Right lobe of liver (tissue), 6 donors: ENCODE measurements at regions not wholly inside any gene's neighbourhood (a gene's known extent, or its start where the extent isn't known, plus 50 kb on each side); places are given as distances from the start of the nearest gene placed in this dataset.
"Not testable (repeated sequence)": the region's sequence is repeated elsewhere in the genome, so short reads cannot be mapped to it uniquely, and the experiment has no call there.

Source experiments
- ATAC-seq, 4 donors: fragments of 200-7000 bp; cut with Tn5 transposase; one replicate each; pipeline ENCODE4 v1.9.1; 2020; ENCODE audit warnings: mild to moderate bottlenecking in 4 of 4, moderate library complexity in 4 of 4
- DNase-seq, 3 donors: peaks; one replicate each; pipeline ENCODE4 v3.0.0-alpha.2; 2020
- H3K27ac ChIP-seq, 3 donors: fragments of 200-600 bp; one replicate each; pipeline ENCODE4 v1.8.0; 2022
- H3K27me3 ChIP-seq, 2 donors: fragments of 200-600 bp; one replicate each; pipeline ENCODE4 v1.8.0; 2022
- H3K36me3 ChIP-seq, 4 donors: fragments of 200-600 bp; sonication (generic) in 1 of 4; one replicate each; pipeline versions ENCODE4 v1.5.1 to v1.8.0; 2017 to 2022; ENCODE audit warnings: control low read depth in 1 of 4
- H3K4me1 ChIP-seq, 4 donors: fragments of 200-600 bp; sonication (generic) in 1 of 4; one replicate each; pipeline versions ENCODE4 v1.5.1 to v1.8.0; 2017 to 2022; ENCODE audit warnings: control low read depth in 1 of 4
- H3K4me3 ChIP-seq, 3 donors: fragments of 200-600 bp; one replicate each; pipeline ENCODE4 v1.8.0; 2022
- H3K9me3 ChIP-seq, 4 donors: fragments of 200-600 bp; sonication (generic) in 1 of 4; one replicate each; pipeline versions ENCODE4 v1.5.1 to v1.8.0; 2017 to 2022; ENCODE audit warnings: control low read depth in 1 of 4
- CTCF ChIP-seq, 4 donors: fragments of 200-600 bp in 3 of 4; fragments of 450-650 bp in 1 of 4; IDR thresholded peaks; one replicate each; pipeline versions ENCODE4 v1.5.1 to v1.8.0; 2016 to 2022; ENCODE audit warnings: antibody characterized with exemption in 4 of 4, mild to moderate bottlenecking in 2 of 4
- POLR2A ChIP-seq: fragments of 450-650 bp; IDR thresholded peaks from one replicate; pipeline ENCODE4 v1.6.1; 2017; ENCODE audit warnings: antibody characterized with exemption, mild to moderate bottlenecking
- WGBS: methylation state at CpG from one replicate; pipeline ENCODE4 v1.1.6; 2018; ENCODE audit warnings: low coverage, low lambda C conversion rate; ENCODE audit not compliant: insufficient coverage; ENCODE audit errors: missing lambda C conversion rate; 5-methylcytosine and 5-hydroxymethylcytosine counted together
- intact Hi-C, 2 donors: fragments of 100-400 bp; cut with DNase I; formaldehyde crosslinking; loops; one replicate each; pipeline versions ENCODE4 v1.11.2 to v1.14.1; 2022
- donor health status: DM: no; HTN: yes; CAD: no.
- donor health status: DM: no; HTN: no; CAD: no.
- donor health status: DM: no; HTN: no; CAD: no.
- donor health status: DM: no; HTN: yes; CAD: no.
- donor health status: DM: no; HTN: yes; CAD: no.

GRCh38 chr4:164596318-164596878, 157.5 kb upstream of the SMIM31 start:
- no peaks in the 10 kb centered on the region for H3K27me3 ChIP-seq
- H3K4me1 ChIP-seq, result no peaks in the 10 kb centered on the region
- H3K9me3 ChIP-seq, result no peaks in the 10 kb centered on the region
- DNase-seq (no peak), ATAC-seq (no peak)
- H3K27ac ChIP-seq, result no peak overlapping the region
- no peak overlapping the region for H3K4me3 ChIP-seq
- no peaks in the 10 kb centered on the region for H3K36me3 ChIP-seq
- no peak for TF ChIP-seq POLR2A
- TF ChIP-seq CTCF (IDR thresholded peaks at IDR 0.05), result no peak
- intact Hi-C loops, result no loop called here
- 67% methylated on average over 16 of the region's 17 CpGs for WGBS

DNA sequence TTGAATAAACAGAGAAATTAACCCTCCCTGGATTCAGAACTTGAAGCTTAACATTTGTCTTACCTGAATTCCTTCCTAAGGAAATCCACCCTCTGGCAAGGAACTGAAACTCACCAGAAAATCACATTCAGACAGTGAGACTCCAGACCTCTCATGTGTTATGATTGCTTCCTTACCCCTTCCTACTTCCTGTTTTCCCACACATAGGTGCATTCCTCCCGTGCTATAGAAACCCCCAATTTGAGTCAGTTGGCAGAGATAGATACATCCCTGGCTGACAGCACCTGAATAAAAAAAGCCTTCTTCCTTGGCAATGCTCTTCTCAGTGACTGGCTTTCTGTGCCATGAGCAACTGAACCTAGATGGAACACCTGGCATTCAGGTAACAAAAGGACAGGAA, 157.0 kb upstream of the SMIM31 start:
- WGBS, result 7% methylated on average over 1 of the region's 1 CpG
- no peak for DNase-seq
- H3K27me3 ChIP-seq, result no peaks in the 10 kb centered on the region
- no peaks in the 10 kb centered on the region for H3K36me3 ChIP-seq
- intact Hi-C loops, result no loop called here
- no peaks in the 10 kb centered on the region for H3K4me1 ChIP-seq
- no peak overlapping the region for H3K27ac ChIP-seq
- H3K9me3 ChIP-seq, result no peaks in the 10 kb centered on the region
- ATAC-seq, result no peak
- TF ChIP-seq POLR2A (no peak), CTCF (IDR thresholded peaks at IDR 0.05) (no peak)
- H3K4me3 ChIP-seq, result no peak overlapping the region

GRCh38 chr4:164601653-164602052, 152.3 kb upstream of the SMIM31 start:
- ATAC-seq (no peak), DNase-seq (no peak)
- Histone ChIP-seq H3K36me3 (no peaks in the 10 kb centered on the region), H3K4me3 (no peak overlapping the region), H3K27ac (no peak overlapping the region), H3K4me1 (no peaks in the 10 kb centered on the region), H3K9me3 (no peaks in the 10 kb centered on the region), H3K27me3 (no peaks in the 10 kb centered on the region)
- WGBS, result 23% methylated on average over 1 of the region's 1 CpG
- intact Hi-C loops, result no loop called here
- TF ChIP-seq POLR2A, result no peak
- TF ChIP-seq CTCF (IDR thresholded peaks at IDR 0.05), result no peak

DNA sequence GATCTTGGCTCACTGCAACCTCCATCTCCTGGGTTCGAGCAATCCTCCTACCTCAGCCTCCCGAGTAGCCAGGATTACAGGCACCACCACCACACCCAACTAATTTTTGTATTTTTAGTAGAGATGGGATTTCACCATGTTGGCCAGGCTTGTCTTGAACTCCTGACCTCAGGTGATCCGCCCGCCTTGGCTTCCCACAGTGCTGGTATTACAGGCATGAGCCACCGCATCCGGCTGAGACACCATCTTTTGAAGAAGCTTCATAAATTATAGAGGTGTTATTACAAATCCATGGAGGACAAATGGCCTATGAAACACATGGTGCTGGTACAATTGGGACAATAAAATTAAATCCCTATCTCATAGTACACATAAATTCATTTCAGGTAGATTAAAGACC, 148.1 kb upstream of the SMIM31 start:
- intact Hi-C loops, H3K27ac ChIP-seq, H3K27me3 ChIP-seq, H3K4me3 ChIP-seq, ATAC-seq, H3K9me3 ChIP-seq, H3K36me3 ChIP-seq, DNase-seq, H3K4me1 ChIP-seq: not testable (repeated sequence)
- 60% methylated on average over 6 of the region's 6 CpGs for WGBS

DNA sequence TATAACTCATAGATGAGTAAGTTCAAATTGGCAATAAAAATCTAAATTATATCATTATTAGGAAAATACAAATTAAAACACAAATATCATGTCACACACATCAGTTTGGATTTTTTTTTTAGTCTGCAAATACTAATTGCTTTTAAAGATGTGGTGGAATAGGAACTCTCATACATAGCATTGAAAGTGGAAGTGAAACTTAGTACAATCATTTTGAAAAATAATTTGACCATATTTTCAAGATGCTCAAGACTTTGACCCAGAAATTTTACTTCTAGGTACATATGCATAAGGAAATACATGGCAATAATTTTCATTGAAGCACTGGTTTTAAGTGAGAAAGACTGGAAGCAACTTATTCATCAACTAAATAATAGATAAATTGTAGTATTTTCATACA, 147.5 kb upstream of the SMIM31 start:
- TF ChIP-seq CTCF (IDR thresholded peaks at IDR 0.05) (no peak), POLR2A (no peak)
- ATAC-seq (no peak), DNase-seq (no peak)
- no peaks in the 10 kb centered on the region for H3K9me3 ChIP-seq
- H3K27me3 ChIP-seq, result no peaks in the 10 kb centered on the region
- intact Hi-C loops, result no loop called here
- H3K36me3 ChIP-seq, result no peaks in the 10 kb centered on the region
- no peak overlapping the region for H3K4me3 ChIP-seq
- H3K27ac ChIP-seq, result no peak overlapping the region
- H3K4me1 ChIP-seq, result no peaks in the 10 kb centered on the region
